IPS DF 4.7 (cell line): ENCODE measurements at regions not wholly inside any gene's neighbourhood (a gene's known extent, or its start where the extent isn't known, plus 50 kb on each side); places are given as distances from the start of the nearest gene placed in this dataset.
"Not testable (repeated sequence)": the region's sequence is repeated elsewhere in the genome, so short reads cannot be mapped to it uniquely, and the experiment has no call there.

Experiments used
- DNase-seq: peaks from one replicate; pipeline ENCODE4 v3.0.0-alpha.2; 2013; ENCODE audit warnings: low spot score; ENCODE audit errors: extremely low read depth

GRCh38 chr1:238776126-238776525, 610.2 kb upstream of the CHRM3 start:
- DNase-seq: no peak

- no peak for DNase-seq
Observed at GRCh38 chr1:238772322-238772721, 614.0 kb upstream of the CHRM3 start.

GRCh38 chr1:238767321-238767720, 619.0 kb upstream of the CHRM3 start:
- no peak for DNase-seq

DNA sequence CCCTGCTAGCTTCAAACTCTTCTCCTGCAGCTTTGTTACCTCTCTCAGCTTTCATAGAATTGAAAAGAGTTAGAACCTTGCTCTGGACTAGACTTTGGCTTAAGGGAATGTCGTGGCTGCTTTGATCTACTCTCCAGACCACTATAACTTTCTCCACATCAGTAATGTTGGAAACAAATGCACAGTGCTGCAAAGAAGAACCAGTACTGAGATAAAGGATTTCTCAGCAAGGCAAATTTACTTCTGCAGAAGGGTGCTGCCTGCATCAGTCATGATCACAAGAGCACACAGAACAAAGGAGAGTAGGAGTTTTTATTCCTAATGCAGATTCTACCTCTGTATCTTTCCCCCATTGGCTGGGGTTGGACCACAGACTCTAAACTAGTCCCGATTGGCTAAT, 621.6 kb upstream of the CHRM3 start:
- DNase-seq: no peak

DNA sequence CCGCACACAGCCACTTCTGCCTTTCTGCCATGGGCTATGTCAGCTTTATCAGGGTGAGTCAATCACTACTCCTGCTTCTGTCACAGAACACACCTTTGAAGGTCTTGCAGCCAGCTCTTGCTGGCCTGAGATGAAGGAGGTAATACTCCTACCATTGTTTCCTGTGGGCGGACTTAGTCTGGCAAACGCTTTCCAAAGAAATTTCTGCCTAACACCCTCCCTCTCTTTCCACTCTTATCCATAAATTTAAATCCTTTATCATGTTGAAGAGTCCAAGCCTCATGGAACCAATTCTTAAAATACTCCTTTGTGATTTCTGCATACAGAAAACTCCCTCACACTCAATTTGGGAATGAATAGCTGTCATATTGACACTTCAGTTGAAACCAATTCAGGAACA, 633.1 kb upstream of the CHRM3 start:
- DNase-seq: no peak

GRCh38 chr1:238752327-238752726, 634.0 kb upstream of the CHRM3 start:
- DNase-seq: no peak

DNA sequence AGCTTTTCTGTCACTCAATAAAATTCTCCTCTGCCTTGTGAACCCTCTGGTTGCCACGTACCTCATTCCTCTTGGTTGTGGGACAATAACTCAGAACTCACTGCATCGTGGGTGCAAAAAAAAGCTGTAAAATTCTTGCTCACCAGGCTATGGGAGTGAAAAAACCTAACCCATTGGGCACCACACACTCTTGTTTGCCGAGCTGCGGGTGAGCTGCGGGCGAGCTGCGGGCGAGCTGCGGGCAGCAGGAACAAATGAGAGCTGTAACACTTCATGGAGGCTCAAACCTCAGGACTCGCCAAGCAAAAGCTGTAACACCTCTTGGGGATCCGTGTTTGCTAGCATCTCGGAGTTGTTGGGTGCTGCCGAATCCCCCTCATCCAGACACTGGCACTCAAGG, 641.3 kb upstream of the CHRM3 start:
- no peak for DNase-seq

DNA sequence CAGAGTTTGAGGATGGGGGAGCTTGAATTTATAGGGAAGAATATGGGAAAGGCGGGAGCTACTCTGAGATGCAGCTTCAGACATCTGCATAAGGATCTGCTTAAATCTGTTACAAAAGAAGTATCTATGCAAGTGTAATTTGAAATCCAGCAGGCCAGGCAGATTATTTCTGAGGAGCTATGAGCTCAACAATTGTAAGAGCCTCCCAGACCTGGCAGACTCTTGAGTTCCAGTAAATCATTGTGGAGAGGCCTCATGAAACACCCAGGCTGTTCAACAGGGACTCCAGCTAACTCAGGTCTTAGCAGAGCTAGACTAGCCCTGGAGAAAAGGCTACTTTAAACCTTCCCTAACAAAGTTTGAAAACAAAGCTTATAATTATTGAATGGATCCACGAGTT, 647.5 kb upstream of the CHRM3 start:
- DNase-seq: no peak

DNA sequence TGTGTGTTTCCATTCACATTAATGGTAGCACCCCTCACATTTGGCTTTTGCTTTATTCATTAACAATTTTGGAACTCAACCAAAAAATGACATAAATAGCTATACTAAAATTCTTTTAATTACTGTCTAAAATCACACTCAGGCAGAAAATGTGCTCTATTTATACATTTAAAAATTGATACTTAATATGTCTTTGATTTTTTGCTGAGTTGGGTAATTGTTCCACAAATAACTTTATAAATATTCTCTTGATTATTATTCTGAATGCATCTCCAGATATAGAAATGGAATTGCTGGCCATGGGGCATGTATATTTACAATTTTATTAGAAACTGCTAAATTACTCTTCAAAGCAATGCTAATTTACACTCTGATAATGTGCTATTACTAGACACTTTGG, 658.7 kb upstream of the CHRM3 start:
- no peak for DNase-seq

DNA sequence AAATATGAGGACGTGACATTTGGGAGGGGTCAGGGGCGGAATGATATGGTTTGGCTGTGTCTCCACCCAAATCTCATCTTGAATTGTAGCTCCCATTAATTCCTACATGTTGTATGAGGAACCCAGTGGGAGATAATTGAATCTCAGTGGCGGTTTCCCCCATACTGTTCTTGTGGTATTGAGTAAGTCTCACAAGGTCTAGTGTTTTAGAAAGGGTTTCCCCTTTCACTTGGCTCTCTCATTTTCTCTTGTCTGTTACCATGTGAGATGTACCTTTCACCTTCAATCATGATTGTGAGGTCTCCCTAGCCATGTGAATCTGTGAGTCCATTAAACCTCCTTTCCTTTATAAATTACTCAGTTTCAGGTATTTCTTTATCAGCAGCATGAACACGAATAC, 663.6 kb upstream of the CHRM3 start:
- no peak for DNase-seq

GRCh38 chr1:238710697-238711096, 675.7 kb upstream of the CHRM3 start:
- no peak for DNase-seq

- no peak for DNase-seq
Observed at GRCh38 chr1:238701024-238701423, 685.3 kb upstream of the CHRM3 start.

DNA sequence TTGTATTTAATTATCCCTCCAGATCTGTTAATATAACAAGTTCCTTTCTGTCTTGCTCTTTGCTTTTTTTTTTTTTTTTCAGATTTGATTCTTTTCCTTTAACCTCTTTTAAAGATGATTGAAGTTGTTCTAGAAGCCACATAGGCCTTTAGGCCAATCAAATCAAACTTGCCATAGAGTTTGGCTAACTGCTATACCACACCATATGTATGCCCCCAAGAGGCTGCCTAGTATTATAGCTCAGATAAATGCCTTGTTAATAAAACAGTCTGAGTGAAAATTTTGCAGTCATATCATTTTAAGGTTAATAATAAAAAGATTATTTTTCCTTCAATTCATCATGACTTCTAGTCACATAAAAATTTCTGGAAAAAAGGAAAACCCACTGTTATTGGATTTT, 696.0 kb upstream of the CHRM3 start:
- DNase-seq: no peak

- DNase-seq: not testable (repeated sequence)
Observed at GRCh38 chr1:238684576-238684975, 701.8 kb upstream of the CHRM3 start.

DNA sequence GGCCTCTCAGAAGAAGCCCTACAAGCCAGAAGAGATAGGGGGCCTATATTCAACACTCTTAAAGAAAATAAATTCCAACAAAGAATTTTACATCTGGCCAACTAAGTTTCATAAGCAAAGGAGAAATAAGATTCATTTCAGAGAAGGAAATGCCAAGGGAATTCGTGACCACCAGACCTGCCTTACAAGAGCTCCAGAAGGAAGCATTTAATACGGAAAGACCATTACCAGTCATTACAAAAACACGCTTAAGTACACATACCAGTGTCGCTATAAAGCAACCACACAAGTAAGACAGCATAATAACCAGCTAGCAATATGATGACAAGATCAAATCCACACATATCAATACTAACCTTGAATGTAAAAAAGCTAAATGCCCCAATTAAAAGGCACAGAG, 704.9 kb upstream of the CHRM3 start:
- no peak for DNase-seq

- no peak for DNase-seq
Observed at GRCh38 chr1:238681021-238681420, 705.3 kb upstream of the CHRM3 start.

DNA sequence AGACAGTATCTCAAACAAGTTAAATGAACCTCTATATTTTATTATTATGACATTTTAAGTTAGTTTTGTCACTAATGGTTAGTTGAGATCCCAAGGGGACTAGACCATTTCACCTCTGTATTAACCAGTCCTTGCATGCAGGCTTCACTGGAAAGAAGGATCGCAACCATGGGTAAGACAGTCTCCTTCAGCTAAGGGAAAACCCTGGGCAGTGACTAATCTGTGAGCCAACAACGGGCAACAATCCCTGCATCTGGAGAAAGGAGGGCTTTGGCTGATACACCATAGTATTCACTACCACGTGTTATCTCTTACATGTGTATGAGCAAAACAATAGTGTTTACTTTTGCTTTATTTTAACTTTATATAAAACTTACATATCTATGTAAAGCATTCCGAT, 708.8 kb upstream of the CHRM3 start:
- DNase-seq: no peak

DNA sequence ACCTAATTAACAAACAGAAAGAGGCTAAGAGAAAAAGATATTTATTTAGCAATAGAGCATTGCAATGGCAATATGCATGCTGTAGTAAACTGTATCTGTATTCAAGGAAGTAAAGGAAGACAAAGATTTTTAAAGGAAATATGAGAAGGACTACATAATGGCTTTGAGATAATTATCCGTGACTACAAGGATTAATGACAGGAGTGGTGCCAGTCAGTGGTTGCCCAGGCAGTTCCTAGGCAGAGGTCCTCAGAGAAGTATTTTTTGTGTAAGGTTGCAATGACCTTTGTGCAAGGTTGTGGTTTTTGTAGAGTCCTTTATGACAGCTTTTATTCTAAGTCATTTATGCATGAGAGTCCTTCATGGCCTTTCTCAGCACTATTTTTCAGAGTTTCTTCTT, 711.1 kb upstream of the CHRM3 start:
- no peak for DNase-seq

- DNase-seq: no peak
Observed at GRCh38 chr1:238674316-238674715, 712.1 kb upstream of the CHRM3 start.

DNA sequence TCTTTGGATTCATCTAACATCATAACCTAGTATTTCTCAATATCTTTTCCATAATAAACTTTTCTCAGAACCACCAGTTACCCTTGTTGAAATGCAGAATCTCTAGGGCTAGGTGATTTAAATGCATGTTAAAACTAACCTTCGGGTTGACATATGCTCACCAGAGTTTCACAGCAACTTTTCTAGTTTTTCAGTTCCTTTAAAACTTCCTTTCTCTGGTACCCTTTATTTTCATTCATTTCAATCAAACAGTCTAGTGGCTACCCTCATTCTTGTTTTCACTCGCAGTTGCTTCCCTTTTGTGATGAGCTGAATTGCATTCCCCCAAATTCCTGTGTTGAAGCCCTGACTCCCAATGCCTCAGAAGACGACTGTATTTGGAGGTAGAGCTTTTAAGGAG, 712.8 kb upstream of the CHRM3 start:
- DNase-seq: no peak

GRCh38 chr1:238672806-238673205, 713.6 kb upstream of the CHRM3 start:
- DNase-seq: no peak

- DNase-seq: no peak
Observed at GRCh38 chr1:238672262-238672661, 714.1 kb upstream of the CHRM3 start.

DNA sequence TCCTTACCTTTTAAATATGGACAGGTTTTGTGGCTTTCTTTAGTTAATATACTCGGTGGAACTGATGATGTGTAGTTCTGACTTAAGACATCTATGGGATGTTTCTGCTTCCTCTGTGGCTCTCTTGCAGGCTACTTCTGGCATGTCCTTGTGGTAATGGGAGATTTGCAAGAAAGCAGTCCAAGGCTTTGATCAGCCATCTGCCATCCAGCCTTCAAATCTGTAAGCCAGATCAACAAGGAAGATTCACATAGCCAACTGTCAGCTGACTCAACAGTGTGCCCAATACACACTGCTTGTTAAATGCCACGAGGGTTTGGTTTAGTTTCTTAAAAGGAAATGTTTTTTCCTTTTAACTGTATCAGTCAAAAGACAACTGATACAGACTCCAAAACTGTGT, 722.2 kb upstream of the CHRM3 start:
- no peak for DNase-seq

GRCh38 chr1:238660849-238661248, 725.5 kb upstream of the CHRM3 start:
- DNase-seq: no peak

DNA sequence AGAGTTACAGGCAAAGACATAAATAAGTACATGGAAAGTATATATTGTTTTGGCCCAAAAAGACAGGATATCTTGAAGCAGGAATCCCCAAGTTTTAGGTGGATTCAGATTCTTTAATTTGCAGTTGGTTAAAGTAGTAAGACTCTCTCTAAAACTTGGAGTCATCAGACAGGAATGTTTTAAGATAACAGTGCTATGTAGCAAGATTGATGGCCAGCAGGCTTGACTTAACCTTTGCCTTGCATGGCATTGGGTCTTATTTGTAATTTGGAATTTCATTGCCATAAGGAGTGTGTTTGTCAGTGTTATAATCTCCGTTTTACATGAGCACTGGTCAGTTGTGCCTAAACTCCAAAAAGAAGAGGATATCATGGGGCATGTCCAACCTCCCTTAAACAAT, 727.6 kb upstream of the CHRM3 start:
- no peak for DNase-seq
